ENCODE measurements at regions not wholly inside any gene's neighbourhood (a gene's known extent, or its start where the extent isn't known, plus 50 kb on each side); places are given as distances from the start of the nearest gene placed in this dataset.

DNA sequence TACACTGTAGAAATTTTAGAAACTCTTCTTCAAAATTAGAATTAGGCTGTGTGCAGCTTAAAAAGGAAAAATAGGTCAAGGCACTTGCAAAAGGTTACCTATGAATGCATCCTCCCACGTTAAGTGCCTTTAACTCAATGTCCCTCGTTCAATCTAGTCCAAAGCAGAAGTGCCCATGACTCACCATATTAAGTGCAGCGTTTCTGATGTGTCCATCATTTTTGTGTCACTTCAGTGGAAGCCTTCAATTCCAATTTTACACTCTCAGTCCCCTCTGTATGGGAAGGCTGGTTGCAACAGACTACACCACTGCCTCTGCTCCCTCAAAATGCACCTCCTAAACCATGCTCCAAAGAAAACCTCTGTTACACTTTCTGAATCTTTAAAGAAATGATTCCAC is 53.4 kb downstream of the FOXB1 start:
- intact Hi-C loops (cut with micrococcal nuclease) = no loop called here
- BruUV-seq (replicated peaks) = no TSS peak
- H3K4me1 ChIP-seq (ENCODE audit: insufficient read depth, low read length) = no peaks in the 10 kb centered on the region
- H3K4me3 ChIP-seq (ENCODE audit: low read length) = no peak overlapping the region
- ChIA-PET POLR2A (ENCODE audit: unreplicated experiment) (no interaction called here), CTCF (no interaction called here)
- no peak overlapping the region for H3K4me2 ChIP-seq (ENCODE audit: low read length)
- H3K9ac ChIP-seq (ENCODE audit: low read length) = no peak overlapping the region
- no peak overlapping the region for H2AFZ ChIP-seq (ENCODE audit: low read length)
- H4K20me1 ChIP-seq (ENCODE audit: low read length) = no peaks in the 10 kb centered on the region
- no peaks in the 10 kb centered on the region for H3K79me2 ChIP-seq (ENCODE audit: low read length)
- DNase-seq (no peak), ATAC-seq (no peak)
- no peaks in the 10 kb centered on the region for H3K9me2 ChIP-seq (replicated peaks; ENCODE audit: low read length)
- no peak for TF ChIP-seq EZH2 (IDR thresholded peaks at IDR 0.05; ENCODE audit: low read length, unreplicated experiment)
- TF ChIP-seq EZH2phosphoT487 (IDR thresholded peaks at IDR 0.05; ENCODE audit: borderline replicate concordance, low read length) = no peak
- TF ChIP-seq, protein P1, sequence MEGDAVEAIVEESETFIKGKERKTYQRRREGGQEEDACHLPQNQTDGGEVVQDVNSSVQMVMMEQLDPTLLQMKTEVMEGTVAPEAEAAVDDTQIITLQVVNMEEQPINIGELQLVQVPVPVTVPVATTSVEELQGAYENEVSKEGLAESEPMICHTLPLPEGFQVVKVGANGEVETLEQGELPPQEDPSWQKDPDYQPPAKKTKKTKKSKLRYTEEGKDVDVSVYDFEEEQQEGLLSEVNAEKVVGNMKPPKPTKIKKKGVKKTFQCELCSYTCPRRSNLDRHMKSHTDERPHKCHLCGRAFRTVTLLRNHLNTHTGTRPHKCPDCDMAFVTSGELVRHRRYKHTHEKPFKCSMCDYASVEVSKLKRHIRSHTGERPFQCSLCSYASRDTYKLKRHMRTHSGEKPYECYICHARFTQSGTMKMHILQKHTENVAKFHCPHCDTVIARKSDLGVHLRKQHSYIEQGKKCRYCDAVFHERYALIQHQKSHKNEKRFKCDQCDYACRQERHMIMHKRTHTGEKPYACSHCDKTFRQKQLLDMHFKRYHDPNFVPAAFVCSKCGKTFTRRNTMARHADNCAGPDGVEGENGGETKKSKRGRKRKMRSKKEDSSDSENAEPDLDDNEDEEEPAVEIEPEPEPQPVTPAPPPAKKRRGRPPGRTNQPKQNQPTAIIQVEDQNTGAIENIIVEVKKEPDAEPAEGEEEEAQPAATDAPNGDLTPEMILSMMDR (conservative IDR thresholded peaks at IDR 0.05; ENCODE audit: low read depth, low read length) = no peak
- H3F3A ChIP-seq (ENCODE audit: low read length, unreplicated experiment) = no peaks in the 10 kb centered on the region
- H3K36me3 ChIP-seq (ENCODE audit: low read depth, low read length) = no peaks in the 10 kb centered on the region; the same call in 1 of the 2 replicates
- no peak overlapping the region for H3K27ac ChIP-seq (ENCODE audit: low read length)
- H3K9me3 ChIP-seq (ENCODE audit: low read length) = no peaks in the 10 kb centered on the region
- no peaks in the 10 kb centered on the region for H3K27me3 ChIP-seq (ENCODE audit: low read length)

DNA sequence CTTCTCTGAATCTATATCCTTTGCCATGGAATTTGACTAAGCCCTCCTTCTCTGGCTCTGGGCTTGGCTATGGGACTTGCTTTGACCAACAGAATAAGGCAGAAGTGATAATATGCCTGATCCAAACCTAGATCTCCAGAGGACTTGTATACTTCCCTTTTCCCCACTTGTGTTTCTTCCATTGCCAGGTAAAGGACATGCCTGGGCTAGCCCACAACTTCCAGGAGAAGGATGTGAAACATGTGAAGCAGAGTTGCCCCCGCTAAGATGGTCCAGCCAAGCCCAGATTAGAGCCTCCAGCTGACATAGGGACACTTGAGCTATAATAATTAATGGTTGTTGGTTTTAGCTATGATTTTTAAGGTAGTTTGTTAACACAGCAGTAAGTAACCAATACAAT is 55.1 kb downstream of the FOXB1 start:
- Histone ChIP-seq H3K36me3 (ENCODE audit: low read depth, low read length) (no peaks in the 10 kb centered on the region; the same call in 1 of the 2 replicates), H3K79me2 (ENCODE audit: low read length) (no peaks in the 10 kb centered on the region), H4K20me1 (ENCODE audit: low read length) (no peaks in the 10 kb centered on the region), H3K9ac (ENCODE audit: low read length) (no peak overlapping the region), H3K4me2 (ENCODE audit: low read length) (no peak overlapping the region), H3K9me2 (replicated peaks; ENCODE audit: low read length) (no peaks in the 10 kb centered on the region), H3K4me3 (ENCODE audit: low read length) (no peak overlapping the region), H3F3A (ENCODE audit: low read length, unreplicated experiment) (no peaks in the 10 kb centered on the region), H2AFZ (ENCODE audit: low read length) (no peak overlapping the region), H3K27me3 (ENCODE audit: low read length) (no peaks in the 10 kb centered on the region), H3K4me1 (ENCODE audit: insufficient read depth, low read length) (no peaks in the 10 kb centered on the region), H3K27ac (ENCODE audit: low read length) (no peak overlapping the region), H3K9me3 (ENCODE audit: low read length) (no peaks in the 10 kb centered on the region)
- no TSS peak for BruUV-seq (replicated peaks)
- intact Hi-C loops (cut with micrococcal nuclease) = no loop called here
- CTCF ChIA-PET = no interaction called here
- DNase-seq = no peak
- POLR2A ChIA-PET (ENCODE audit: unreplicated experiment) = no interaction called here
- TF ChIP-seq, protein P1 (conservative IDR thresholded peaks at IDR 0.05; ENCODE audit: low read depth, low read length) = no peak
- TF ChIP-seq EZH2phosphoT487 (IDR thresholded peaks at IDR 0.05; ENCODE audit: borderline replicate concordance, low read length) (no peak), EZH2 (IDR thresholded peaks at IDR 0.05; ENCODE audit: low read length, unreplicated experiment) (no peak)
- no peak for ATAC-seq

DNA sequence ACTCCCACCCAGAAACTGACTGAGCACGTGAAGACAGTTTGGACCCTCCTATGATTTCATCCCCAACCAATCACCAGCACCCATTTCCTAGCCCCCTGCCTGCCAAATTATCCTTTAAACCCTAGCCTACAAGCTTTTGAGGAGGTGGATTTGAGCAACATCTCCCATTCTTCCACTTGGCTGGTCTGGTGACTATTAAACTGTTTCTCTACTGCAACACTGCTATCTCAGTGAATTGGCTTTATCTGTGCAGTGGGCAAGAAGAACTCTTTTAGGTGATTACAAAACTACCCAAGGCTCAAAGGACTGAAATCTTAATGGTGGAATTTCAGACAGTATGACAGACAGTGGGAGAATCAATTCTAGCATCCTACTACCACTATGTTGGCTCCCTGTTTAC is 57.6 kb downstream of the FOXB1 start:
- ATAC-seq (no peak), DNase-seq (no peak)
- no TSS peak for BruUV-seq (replicated peaks)
- CTCF ChIA-PET = no interaction called here
- Histone ChIP-seq H3K4me3 (ENCODE audit: low read length) (no peak overlapping the region), H3K79me2 (ENCODE audit: low read length) (no peaks in the 10 kb centered on the region), H3K9me3 (ENCODE audit: low read length) (no peaks in the 10 kb centered on the region), H3K4me1 (ENCODE audit: insufficient read depth, low read length) (no peaks in the 10 kb centered on the region), H3K4me2 (ENCODE audit: low read length) (no peak overlapping the region), H2AFZ (ENCODE audit: low read length) (no peak overlapping the region), H3K27ac (ENCODE audit: low read length) (no peak overlapping the region), H3K27me3 (ENCODE audit: low read length) (no peaks in the 10 kb centered on the region), H3K36me3 (ENCODE audit: low read depth, low read length) (no peaks in the 10 kb centered on the region; the same call in 1 of the 2 replicates), H4K20me1 (ENCODE audit: low read length) (no peaks in the 10 kb centered on the region), H3K9ac (ENCODE audit: low read length) (no peak overlapping the region), H3F3A (ENCODE audit: low read length, unreplicated experiment) (no peaks in the 10 kb centered on the region), H3K9me2 (replicated peaks; ENCODE audit: low read length) (no peaks in the 10 kb centered on the region)
- POLR2A ChIA-PET (ENCODE audit: unreplicated experiment) = no interaction called here
- no peak for TF ChIP-seq EZH2 (IDR thresholded peaks at IDR 0.05; ENCODE audit: low read length, unreplicated experiment)
- TF ChIP-seq, protein P1 (conservative IDR thresholded peaks at IDR 0.05; ENCODE audit: low read depth, low read length) = no peak
- TF ChIP-seq EZH2phosphoT487 (IDR thresholded peaks at IDR 0.05; ENCODE audit: borderline replicate concordance, low read length) = no peak
- intact Hi-C loops (cut with micrococcal nuclease) = no loop called here

Data from PC-3 (cell line).